Uterus (tissue), 3 donors: ENCODE measurements at regions not wholly inside any gene's neighbourhood (a gene's known extent, or its start where the extent isn't known, plus 50 kb on each side); places are given as distances from the start of the nearest gene placed in this dataset.

Experiments
- DNase-seq, 2 donors: peaks; one replicate each; pipeline ENCODE4 v3.0.0-alpha.2; 2019 to 2020
- H3K27ac ChIP-seq, 2 donors: fragments of 200-600 bp; sonication (generic); 1 replicate in 1 of 2; 2 replicates in 1 of 2; pipeline ENCODE4 v1.5.1; 2016 to 2018
- H3K27me3 ChIP-seq, 2 donors: fragments of 200-600 bp; sonication (generic); one replicate each; pipeline ENCODE4 v1.5.1; 2018 to 2019; ENCODE audit warnings: control low read depth in 1 of 2
- H3K36me3 ChIP-seq, 2 donors: fragments of 200-600 bp; sonication (generic); one replicate each; pipeline ENCODE4 v1.5.1; 2019; ENCODE audit warnings: control low read depth in 1 of 2
- H3K4me1 ChIP-seq, 2 donors: fragments of 200-600 bp; sonication (generic); one replicate each; pipeline ENCODE4 v1.5.1; 2018 to 2019; ENCODE audit warnings: control low read depth in 1 of 2
- H3K4me3 ChIP-seq, 2 donors: fragments of 200-600 bp; sonication (generic); 1 replicate in 1 of 2; 2 replicates in 1 of 2; pipeline ENCODE4 v1.5.1; 2018 to 2019; ENCODE audit warnings: mild to moderate bottlenecking in 1 of 2
- H3K9me3 ChIP-seq, 2 donors: fragments of 200-600 bp; sonication (generic); one replicate each; pipeline ENCODE4 v1.5.1; 2019; ENCODE audit warnings: control low read depth in 1 of 2
- POLR2A ChIP-seq, 2 donors: fragments of 450-650 bp; IDR thresholded peaks; one replicate each; pipeline ENCODE4 v1.6.1; 2016; ENCODE audit warnings: antibody characterized with exemption in 2 of 2, mild to moderate bottlenecking in 1 of 2, moderate library complexity in 1 of 2
- intact Hi-C: fragments of 100-400 bp; cut with DNase I; formaldehyde crosslinking; loops from one replicate; pipeline ENCODE4 v1.15.1; 2023; ENCODE audit warnings: low total_unique reads
- TF ChIP-seq, protein P1 (sequence below), 4 experiments: fragments of 200-600 bp in 2 of 4; fragments of 450-650 bp in 2 of 4; sonication (generic) in 2 of 4; IDR thresholded peaks; one replicate each; pipeline ENCODE4 v1.5.1; 2016 to 2019; ENCODE audit warnings: antibody characterized with exemption in 4 of 4, mild to moderate bottlenecking in 2 of 4, moderate library complexity in 1 of 4
- donor health status: DM: yes; HTN: yes; CAD: no.

DNA sequence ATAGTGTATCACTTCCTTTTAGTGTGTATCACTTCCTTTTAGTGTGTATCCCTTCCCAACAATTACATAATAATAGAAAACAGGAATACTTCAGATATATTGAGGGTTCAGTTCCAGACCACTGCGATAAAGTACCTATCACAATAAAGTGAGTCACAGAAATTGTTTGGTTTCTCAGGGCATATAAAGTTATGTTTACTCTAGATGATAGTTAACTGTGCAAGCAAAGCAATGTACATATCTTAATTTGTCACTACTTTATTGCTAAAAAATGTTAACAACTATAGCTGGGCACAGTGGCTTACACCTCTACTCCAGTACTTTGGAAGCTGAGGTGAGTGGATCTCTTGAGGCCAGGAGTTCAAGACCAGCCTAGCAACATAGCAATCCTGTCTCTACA lies 938.4 kb downstream of the CCSER2 start:
- Histone ChIP-seq H3K36me3 (no peaks in the 10 kb centered on the region), H3K27ac (no peak overlapping the region), H3K27me3 (no peaks in the 10 kb centered on the region), H3K4me1 (no peaks in the 10 kb centered on the region), H3K4me3 (no peak overlapping the region), H3K9me3 (no peaks in the 10 kb centered on the region)
- no peak for DNase-seq
- intact Hi-C loops, result no loop called here
- TF ChIP-seq, protein P1, sequence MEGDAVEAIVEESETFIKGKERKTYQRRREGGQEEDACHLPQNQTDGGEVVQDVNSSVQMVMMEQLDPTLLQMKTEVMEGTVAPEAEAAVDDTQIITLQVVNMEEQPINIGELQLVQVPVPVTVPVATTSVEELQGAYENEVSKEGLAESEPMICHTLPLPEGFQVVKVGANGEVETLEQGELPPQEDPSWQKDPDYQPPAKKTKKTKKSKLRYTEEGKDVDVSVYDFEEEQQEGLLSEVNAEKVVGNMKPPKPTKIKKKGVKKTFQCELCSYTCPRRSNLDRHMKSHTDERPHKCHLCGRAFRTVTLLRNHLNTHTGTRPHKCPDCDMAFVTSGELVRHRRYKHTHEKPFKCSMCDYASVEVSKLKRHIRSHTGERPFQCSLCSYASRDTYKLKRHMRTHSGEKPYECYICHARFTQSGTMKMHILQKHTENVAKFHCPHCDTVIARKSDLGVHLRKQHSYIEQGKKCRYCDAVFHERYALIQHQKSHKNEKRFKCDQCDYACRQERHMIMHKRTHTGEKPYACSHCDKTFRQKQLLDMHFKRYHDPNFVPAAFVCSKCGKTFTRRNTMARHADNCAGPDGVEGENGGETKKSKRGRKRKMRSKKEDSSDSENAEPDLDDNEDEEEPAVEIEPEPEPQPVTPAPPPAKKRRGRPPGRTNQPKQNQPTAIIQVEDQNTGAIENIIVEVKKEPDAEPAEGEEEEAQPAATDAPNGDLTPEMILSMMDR (IDR thresholded peaks at IDR 0.05), result no peak
- no peak for TF ChIP-seq POLR2A (IDR thresholded peaks at IDR 0.05)

DNA sequence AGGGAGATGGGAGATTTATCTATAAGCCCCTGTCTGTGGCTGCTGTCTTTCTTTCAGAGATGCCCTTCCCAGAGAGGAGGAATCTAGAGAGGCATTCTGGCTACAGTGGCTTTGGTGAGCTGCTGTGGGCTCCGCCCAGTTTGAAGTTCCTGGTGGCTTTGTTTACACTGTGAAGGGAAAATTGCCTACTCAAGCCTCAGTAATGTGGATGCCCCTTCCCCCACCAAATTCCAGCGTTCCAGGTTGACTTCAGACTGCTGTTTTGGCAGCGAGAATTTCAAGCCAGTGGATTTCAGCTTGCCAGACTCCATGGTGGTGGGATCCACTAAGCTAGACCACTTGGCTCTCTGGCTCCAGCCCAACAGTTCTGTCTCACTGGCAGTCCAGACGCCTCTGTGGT lies 951.6 kb downstream of the CCSER2 start:
- H3K27me3 ChIP-seq, result no peaks in the 10 kb centered on the region
- intact Hi-C loops, result no loop called here
- H3K4me3 ChIP-seq, result no peak overlapping the region
- H3K4me1 ChIP-seq, result no peaks in the 10 kb centered on the region
- DNase-seq, result no peak
- no peaks in the 10 kb centered on the region for H3K36me3 ChIP-seq
- no peak for TF ChIP-seq POLR2A (IDR thresholded peaks at IDR 0.05)
- TF ChIP-seq, protein P1 (IDR thresholded peaks at IDR 0.05), result no peak
- H3K27ac ChIP-seq, result no peak overlapping the region
- no peaks in the 10 kb centered on the region for H3K9me3 ChIP-seq

DNA sequence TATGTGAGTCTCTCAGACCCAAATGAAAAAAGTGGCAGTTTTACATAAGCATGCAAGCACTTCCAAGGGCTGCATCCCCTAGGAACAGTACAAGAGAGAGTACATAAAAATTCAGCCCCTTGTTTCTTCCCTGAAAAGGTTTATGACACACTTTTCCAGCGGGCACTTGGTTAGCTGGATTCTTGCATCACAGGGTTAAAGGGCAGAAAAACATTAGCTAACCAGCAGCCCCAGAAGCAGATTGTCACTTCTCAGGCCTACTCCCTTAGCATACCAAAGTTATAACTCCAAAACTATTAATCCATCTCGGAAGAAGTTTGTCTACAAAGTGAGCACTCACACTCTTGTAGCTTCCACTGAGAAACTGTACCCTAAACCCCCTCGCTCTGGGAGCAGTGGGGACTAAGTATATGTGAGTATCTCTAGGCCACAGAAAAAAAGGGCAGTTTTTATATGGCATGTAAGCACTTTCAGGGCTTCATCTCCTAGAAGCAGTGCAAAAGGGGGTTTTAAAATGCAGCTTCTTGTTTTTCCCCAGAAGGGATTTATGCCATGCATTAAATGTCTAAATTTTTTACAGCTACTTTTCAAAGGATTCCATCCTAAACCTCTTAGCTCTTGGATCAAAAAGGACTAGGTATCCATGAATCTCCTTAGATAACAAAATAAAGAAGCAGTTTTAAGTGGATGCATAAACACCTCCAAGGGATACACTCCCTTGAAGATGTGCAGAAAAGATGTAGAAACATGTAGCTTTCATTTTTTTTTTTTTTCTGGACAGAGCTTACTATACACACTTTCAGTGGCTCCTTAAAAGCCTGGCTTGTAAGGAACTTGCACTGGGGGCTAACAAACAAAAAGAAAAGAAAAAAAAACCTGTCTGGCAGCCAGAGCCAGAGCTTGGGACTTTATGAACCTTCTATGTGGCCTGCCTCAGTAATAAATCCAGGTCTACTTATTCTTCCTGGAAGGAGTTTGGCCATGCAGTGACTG lies 956.7 kb downstream of the CCSER2 start:
- Histone ChIP-seq H3K36me3 (no peaks in the 10 kb centered on the region), H3K4me3 (no peak overlapping the region), H3K27ac (peak overlapping the region in 1 of 2 donors; percentile 25), H3K27me3 (no peaks in the 10 kb centered on the region), H3K9me3 (no peaks in the 10 kb centered on the region), H3K4me1 (no peaks in the 10 kb centered on the region)
- no peak for TF ChIP-seq POLR2A (IDR thresholded peaks at IDR 0.05)
- TF ChIP-seq, protein P1 (IDR thresholded peaks at IDR 0.05), result no peak
- DNase-seq, result no peak
- intact Hi-C loops, result no loop called here

DNA sequence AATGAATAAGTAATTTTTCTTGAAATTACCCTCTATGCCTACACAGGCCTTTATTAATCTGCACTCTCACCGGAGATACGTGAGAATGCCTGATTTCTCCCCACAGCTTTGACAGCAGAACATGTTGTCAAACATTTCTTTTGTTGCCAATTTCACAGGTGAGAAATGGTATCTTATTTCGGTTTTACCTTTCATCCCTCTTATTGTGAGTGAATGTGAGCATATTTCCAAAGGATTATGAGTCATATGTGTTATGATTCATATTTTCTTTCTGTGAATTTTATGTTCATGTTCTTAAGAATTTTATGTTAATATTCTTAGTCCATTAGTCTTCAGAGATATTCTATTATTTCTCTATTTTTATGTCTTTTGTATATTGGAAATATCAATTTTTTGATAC lies 965.1 kb downstream of the CCSER2 start:
- no peaks in the 10 kb centered on the region for H3K9me3 ChIP-seq
- H3K36me3 ChIP-seq, result no peaks in the 10 kb centered on the region
- DNase-seq, result no peak
- no peaks in the 10 kb centered on the region for H3K4me1 ChIP-seq
- H3K4me3 ChIP-seq, result no peak overlapping the region
- no peak overlapping the region for H3K27ac ChIP-seq
- intact Hi-C loops, result loop anchor here (5.0 kb wide), 1 partner anchor 306 kb away; no protein-coding TSS in a partner anchor
- H3K27me3 ChIP-seq, result no peaks in the 10 kb centered on the region
- TF ChIP-seq, protein P1 (IDR thresholded peaks at IDR 0.05), result no peak
- TF ChIP-seq POLR2A (IDR thresholded peaks at IDR 0.05), result no peak

DNA sequence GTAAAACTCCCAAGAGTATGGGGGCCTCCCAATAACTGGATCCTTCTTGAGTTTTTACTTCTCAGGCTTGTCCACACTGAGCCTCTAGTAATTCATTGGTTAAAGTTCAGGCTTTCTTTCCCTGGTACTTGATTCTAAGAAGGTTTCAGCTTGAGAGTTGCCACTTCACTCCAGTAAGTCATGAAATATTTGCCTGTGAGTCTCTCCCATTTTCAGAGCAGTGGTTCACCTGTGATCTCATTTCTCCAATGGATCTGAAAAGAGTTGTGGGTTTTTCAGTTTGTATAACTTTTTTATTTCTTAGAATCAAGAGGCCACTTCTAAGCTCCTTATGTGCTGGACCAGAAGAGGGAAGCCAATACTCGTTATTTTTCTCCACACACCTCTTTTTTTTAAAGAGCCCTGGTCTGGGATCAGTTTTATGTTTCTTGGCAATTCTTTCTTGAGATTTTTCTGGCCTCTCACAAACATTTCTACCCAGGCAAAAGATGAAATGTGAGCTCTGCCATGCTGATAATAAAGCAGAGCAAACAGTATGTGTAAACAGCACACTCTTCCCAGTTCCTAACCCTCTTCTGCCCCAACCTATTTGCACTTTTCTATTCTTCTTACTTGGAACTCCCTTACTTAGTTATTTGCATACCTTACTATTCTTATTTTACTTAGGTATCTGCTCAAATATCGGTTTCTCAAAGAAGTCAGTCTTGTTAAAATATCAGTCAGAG lies 983.4 kb downstream of the CCSER2 start:
- H3K27me3 ChIP-seq, result no peaks in the 10 kb centered on the region
- intact Hi-C loops, result no loop called here

More for the DNA sequence above, 983.4 kb downstream of the CCSER2 start:
- DNase-seq, result no peak
- Histone ChIP-seq H3K36me3 (no peaks in the 10 kb centered on the region), H3K27ac (no peak overlapping the region), H3K4me3 (no peak overlapping the region), H3K4me1 (no peaks in the 10 kb centered on the region), H3K9me3 (no peaks in the 10 kb centered on the region)
- no peak for TF ChIP-seq POLR2A (IDR thresholded peaks at IDR 0.05)
- TF ChIP-seq, protein P1 (IDR thresholded peaks at IDR 0.05), result no peak
